Ureter (tissue), 1 donor: ENCODE measurements at regions not wholly inside any gene's neighbourhood (a gene's known extent, or its start where the extent isn't known, plus 50 kb on each side); places are given as distances from the start of the nearest gene placed in this dataset.

Source experiments
- DNase-seq: peaks from one replicate; pipeline ENCODE4 v3.0.0-alpha.2; 2020; ENCODE audit warnings: low spot score
- donor health status: DM: yes; HTN: yes; CAD: no.

DNA sequence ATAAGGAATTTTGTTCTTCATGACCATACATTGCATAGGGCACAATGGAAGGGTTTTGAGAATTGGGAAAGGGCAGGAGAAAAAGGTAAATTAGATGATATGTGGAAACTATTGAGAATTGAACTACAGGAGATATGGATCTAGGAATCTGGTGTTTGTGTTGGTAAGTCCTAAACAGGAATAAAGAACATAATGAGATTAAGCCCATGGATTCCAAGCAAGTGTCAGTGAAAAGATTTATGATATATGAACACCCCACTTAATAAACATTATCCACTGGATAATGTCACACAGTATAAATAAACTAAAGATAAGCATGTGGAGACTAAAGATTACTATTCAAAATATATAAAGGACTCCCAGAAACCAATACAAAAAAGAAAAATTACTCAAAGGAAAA lies 98.2 kb downstream of the TNFSF18 start:
- DNase-seq, result no peak

DNA sequence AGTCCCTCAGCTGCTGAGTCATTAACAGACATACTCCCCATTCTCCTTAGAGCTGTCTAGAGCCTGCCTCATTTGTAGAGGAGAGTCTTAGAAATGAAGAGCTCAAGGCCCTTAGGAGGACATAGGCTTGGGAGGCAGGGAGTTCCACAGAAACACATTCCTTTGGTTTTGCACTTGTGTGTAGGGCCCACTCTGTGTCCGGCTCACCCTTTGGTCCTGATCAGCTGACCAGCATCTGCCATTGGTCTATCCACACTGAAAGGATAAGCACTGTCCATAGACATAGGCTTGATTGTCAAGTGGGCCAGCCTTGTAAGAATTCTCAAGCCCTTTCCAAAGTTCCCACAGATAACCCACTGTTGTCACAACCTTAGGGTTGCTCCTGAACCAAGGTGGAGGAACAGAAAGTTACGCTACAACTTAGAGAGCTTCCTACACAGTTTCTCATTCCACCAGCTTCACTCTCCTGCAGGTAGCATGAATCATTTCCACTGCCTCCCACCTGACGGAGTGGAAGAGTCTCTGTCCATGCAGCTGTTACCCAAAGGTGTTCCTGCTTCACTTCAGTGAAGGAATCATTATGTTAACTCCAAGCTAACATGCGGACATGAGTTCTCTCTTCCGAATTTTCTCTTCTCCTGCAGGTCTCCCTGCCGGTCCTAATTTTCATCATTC lies 96.1 kb downstream of the TNFSF18 start:
- no peak for DNase-seq

DNA sequence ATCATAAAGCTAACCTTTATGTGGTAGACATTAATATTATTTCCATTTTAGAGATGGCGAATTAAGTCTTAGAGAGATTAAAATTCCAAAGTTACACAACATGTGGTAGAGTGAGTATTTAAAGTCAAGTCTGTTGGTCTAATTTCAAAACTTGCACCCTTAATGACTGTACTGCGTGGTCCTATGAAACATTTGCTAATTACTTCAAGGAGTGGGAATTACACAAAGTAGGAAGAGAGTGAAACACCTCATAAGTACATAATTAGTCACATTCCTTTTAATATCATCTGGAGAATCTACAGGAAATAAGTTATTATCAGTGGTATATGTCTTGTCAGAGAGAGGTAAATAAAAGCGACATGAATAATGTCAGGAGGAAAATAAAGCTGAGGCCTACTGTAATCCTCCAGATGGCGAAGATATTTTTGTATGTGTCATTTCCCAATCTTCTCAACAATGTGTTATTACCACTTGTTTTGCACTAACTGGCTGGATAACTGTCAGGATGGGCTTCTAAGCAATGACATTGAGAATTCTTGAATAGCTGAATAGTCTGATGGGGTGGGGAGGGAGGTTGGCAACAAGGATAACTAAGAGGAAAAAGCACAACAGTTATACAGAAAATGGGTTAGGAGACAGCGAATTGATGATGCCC lies 95.5 kb downstream of the TNFSF18 start:
- DNase-seq, result no peak

DNA sequence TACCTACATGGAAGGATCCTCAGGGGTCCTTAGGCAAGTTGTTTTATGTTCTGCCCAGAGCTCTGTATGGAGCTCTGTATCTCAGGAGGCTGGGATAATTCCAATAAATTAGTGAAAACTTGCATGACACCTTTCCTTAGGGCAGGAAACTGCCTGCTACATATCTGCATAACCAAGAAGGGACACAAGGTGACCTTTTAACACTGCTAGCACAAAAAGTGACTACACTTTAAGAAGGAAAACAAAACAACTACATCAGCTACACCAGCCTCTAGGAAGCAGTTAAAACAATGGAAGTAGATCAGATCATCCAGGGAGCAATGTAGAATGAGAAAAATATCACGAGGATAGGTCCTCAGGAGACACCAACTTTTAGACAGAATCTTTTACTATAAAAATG lies 93.9 kb downstream of the TNFSF18 start:
- no peak for DNase-seq

DNA sequence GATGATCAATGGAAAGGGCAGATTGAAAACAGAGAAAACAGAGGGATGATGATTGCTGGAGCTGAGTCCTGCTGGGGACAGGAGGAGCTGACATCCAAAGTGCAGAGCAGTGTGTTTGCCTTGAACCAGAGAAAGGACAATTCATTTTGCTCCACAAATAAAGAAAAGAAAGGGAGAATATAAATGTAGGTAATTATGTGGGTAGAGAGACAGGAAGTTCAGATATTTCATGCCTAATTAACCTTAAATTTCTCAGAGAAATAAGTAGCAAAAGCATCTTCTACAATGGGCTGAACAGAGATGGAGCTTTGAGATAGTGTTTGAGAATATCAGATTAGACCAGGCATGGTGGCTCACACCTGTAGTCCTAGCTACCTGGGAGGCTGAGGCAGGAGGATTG lies 93.2 kb downstream of the TNFSF18 start:
- DNase-seq, result no peak

DNA sequence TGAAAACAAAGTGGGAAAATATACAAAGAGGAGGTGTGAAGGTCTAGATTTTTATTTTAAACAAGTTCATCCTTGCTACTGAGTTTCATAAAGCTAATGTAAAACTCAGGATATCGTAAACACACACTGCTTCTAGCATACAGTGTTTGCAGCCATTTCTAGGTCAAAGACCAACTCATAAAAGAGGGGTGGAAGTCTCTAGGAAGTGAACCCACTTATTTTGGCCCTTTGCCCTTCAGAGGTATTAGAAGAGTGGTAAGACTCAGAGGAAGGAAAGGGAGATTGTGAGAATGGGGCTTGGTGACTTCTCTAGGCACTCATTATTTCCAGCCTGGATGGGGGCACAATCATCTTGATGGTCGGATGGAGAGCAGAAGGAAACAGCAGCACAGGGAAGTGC lies 91.2 kb downstream of the TNFSF18 start:
- DNase-seq, result no peak

DNA sequence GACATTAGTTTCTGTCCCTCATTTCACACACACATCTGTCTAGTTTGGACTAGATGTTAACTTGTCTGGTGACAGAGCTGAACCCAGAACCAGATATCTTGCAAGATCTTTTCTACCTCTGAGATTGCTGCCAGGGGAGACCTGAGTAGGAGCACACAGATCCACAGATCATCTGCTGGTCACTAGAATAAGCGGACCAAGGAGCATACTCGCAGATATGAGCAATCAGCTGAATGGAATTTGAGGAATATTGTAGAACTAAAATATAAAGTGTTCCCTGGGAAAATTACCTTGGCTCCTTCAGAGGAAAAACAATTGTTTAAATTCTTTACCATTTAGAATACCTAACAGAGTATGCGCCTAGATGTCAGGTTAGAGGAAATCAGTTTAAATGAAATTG lies 90.7 kb downstream of the TNFSF18 start:
- DNase-seq, result no peak

DNA sequence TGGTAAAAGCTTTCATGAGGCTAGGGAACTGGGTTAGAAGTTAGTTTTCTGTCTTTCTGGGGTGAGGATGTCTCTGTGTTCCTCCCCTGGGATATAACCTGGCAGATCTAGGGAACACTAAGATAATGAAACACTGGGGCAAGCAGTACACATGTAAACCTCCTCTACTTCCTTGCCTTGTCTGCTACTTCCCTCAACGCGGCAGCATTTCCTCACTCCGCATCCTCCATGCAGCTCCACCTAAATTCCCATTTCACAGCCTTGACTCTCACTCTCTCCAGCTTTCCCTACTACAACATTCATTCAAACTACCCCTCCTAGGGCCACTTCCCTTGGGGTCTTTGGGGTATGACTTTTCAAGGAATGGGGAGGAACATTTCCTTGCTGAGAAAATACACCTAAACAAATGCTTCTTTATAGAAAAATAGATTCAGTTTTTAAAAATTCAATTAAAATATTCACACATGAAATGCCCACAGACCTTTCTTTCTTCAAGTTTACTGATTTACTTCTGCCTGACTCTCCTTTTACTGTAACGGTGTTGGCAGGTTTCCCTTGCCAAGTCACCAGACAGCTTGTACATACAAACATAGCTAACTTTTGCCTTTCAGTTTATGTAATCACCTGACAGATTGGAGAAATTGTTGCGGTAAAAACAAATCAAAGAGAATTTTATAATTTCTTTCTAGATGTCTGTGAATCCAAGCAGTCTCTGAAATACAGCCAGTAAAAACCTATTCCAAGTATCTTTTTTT lies 90.1 kb downstream of the TNFSF18 start:
- DNase-seq, result no peak

DNA sequence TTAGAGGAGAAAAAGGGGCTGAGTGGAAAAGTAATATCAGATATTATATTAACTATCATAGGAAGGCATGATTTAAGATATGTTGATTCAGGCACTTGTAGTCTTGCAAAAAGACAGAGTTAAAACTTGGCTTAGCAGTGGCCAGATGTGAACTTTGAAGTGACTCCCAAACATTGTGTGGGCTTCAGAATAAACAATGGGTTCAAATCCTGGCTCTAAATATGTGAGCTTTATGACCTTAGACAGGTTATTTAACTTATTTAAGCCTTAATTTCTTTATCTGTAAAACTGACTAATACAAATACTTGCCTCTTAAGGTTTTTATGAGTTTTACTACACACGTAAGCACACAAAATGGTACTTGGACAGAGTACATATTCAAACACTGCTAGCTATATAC lies 85.9 kb downstream of the TNFSF18 start:
- DNase-seq, result no peak

DNA sequence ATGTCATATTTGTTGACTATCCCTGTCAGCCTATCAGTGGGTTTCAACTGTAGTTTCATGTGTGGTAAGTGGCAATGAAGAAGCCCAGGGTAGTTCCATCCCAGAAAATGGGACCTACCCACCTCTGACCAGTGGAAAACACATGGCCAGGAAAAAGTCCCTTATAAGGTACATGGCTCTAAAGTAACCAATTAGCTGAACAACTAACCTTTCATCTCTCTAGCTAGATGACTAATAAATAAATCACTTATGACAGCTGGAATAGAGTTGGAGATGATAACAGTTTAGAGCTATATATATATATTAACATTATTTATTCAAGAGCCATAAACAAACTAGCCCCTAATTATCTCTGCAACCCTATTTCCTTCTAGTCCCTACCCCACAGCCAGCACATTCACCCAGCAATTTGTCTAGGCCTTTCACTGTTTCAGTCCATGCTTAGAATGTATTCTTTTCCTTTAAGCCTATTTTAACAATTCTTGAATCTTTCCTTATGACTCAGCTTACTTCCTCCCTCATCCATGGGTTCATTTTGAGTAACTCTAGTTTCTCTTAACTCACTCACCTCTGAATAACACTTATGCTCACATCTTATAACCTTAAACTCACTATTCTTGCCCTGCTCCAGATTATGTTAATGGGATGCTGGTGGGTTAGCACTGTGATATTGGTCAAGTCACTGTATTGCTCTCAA lies 83.7 kb downstream of the TNFSF18 start:
- DNase-seq, result no peak

DNA sequence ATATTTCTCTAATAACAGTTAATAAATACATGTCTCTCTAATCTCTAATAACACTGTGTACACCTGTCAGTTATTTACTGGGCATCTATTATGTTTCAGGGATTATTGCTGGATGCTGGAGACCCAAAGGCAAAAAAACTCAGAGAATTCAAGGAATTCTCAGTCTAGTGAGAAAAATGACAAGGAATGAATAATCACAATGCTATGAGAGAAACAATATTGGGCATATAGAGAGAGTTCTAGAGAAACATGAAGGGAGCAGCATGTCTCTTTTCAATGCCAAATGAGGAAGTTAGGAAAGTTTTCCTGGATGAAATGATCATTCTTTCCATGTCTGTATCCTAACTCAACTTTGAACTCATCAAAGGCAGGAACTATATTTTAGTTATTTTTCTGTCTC lies 82.8 kb downstream of the TNFSF18 start:
- DNase-seq, result no peak

DNA sequence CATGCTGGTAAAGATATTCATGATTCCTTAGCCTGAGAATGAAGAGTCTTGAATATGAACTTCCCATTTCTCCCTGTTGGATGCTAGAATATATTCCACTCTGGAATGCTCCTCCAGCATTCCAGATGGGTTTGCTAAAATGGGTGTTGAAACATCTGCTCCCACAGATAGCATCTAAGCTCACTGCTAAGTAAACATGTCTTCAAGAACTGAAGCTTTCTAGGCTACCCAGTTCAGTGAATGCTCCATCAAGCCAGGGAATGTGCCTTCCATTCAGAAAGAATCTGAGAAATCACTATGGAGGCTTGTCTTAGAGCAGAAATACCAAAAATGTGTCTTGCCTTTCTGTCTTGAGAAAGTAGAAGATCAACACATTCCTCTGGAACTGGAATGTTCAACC lies 81.1 kb downstream of the TNFSF18 start:
- DNase-seq, result no peak

DNA sequence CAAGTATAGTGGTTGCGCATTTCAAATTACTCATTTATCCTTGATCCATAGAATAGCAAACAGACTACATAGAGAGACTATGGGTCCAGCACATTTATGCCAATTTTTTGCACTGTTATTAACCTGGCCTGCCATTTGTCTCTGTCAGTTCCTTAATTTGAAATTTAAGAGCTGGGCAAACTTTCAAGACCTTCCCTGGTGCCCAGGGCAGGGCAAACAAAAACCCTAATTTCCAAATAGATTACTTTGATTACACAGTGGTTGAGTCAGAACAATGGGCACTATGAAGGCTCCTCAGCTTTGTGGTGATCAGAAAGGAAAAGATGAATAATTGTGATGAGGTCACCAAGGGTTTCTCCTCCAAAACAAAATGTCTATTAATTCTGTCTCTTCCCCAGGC lies 80.6 kb downstream of the TNFSF18 start:
- DNase-seq, result no peak

DNA sequence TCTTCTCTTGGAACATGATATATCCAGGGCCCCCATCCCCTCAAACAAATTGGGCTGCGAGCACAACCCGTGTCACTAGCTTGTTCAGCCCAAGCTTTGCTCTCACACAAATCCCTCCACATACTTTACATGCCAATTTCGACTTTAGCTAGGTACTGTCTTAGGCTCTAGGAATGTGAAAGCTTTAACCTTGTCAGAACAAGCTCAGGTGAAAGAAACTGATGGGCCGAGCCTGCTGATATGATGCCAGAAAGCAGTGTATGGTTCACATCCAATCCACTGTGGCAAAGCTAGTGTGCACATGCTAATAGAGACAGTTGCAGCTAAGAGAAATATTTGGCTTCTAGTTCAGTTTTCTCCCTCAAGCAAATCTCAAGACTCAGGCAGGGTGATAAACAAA lies 79.5 kb downstream of the TNFSF18 start:
- no peak for DNase-seq

DNA sequence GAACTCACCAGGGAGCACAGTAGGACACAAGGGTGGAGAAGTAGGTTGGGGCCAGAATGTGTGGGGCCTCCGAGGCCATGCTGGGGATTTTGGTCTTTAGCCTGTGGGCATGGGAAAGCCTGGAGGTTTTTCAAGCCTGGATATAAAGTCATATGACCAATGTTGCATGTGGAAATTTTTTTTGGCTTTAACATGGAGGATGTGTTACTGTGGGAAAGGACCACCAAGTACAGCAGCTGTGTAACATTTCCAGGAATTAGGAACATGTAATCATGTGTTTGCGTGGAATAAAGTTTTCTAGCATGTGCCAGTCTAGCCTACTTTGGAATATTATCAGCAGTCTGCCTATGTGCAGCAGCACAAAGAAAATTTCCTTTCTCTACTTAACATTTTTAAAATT lies 78.5 kb downstream of the TNFSF18 start:
- no peak for DNase-seq

DNA sequence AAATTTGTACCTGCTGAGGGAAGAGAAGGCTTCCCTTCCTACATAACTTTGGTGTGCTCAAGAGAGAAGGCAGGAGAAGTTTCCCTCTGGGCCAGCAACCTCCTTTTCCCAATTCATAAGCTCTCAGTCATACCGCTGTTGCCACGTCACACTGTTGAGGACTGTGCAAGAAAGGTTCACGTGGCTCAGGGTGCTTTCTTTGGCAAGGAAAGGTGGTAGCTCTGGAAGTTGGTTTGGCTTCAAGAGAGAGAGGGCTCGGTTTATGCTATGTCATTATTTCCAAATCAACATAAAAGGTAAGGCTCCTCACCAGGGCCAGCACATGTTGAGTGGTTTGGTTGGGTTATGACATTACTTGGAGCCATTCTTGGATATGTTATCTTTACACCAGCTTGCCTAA lies 77.3 kb downstream of the TNFSF18 start:
- DNase-seq, result no peak

DNA sequence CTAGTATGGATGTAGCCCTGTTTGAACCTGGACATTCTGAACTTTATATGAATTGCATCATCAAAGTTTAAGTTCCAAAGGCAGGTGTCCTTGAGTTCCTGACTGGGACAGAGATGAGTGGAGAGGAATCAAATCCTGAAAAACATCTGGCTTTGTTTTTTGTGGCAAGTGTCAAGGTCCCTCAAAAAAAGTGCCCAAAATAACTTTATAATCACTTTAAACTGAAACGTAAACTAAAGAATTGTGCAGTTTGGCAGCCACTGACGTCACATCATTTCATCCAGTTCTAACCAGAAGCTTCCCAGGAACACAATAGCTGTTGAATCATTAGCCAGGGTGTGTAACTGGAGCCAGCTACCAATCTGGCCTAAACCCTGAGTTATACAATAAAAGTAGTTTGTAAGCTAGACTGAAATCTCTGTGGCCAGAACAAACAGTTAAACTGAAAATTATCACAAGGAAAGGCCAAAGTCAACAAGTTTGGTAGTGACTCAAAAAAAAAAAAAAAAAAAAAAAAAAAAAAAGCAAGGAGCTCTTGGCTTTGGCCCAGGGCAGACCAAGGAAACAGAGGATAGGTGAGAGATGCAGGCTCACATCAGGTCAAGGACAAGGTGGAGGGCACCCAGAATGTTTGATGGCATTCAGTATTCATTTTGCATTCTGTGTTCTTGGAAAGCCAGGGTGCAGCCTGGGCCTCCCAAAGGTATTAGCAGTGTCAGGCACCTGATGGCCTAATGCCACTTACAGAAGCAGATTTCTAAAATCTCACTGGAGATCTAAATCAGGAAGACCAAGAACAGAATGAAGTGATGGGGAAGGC lies 74.3 kb downstream of the TNFSF18 start:
- no peak for DNase-seq

DNA sequence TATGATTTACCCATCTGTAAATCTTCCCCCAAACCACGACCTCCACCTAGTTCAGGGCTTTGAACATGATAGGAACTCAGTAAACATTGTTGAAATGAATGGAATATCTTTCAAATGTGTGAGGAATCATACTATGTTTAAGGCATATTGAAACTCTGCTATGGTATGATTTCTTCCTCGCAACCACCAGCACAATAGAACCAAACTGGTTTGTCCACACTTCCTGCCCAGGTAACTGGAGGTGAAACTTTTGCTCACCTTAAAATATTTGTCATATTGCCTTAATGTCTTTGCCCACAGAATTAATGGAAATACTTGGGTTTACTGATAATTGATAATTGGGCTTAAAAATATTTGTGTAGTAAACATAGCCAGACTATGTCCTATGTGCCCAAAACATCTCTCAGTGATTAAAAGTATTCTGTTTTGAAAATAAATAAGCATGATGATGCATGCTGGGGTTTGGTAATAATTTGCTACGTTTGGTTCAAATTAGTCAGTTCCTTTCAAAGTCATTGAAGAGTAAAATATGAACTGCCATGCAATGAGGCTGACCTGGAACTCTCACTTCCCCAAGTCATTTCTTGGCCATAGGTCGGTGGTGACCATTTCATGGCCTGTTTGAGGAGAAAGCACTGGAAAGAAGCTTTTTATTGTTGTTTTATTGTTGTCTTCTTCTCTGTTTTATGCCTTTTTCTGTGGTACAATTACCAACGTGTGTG lies 73.3 kb downstream of the TNFSF18 start:
- no peak for DNase-seq

DNA sequence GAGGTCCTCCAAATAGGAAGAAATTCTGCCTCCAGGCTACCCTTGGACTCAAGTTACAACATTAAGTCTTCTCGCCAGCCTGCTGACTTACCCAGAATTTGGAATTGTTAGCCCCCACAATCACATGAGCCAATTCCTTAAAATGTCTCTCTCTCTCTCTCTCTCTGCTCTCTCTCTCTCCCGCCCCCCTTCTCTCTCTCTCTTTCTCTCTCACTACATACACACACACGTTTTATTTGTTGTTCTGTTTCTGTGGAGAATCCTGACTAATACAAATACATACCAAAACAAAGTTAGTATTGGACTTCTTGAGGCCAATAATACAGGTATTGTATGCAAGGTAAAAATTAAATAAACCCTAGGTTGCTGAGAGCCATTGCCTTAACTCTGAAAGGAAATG lies 72.1 kb downstream of the TNFSF18 start:
- no peak for DNase-seq

DNA sequence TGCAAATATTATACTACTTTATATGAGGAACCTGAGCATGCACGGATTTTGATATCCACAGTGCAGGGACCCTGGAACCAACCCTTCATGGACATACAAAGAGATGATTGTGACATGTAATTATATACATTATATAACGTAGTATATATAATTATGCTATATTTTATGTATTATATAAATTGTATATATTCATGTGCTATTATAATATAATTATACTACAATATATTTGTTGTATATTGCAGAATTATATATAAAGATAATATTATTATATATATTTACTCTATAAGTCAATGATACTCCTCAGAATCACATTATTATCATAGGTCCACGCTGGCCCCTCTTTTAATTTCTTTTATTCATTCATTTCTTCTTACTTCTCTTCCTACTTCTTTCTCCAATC lies 70.9 kb downstream of the TNFSF18 start:
- DNase-seq, result no peak

DNA sequence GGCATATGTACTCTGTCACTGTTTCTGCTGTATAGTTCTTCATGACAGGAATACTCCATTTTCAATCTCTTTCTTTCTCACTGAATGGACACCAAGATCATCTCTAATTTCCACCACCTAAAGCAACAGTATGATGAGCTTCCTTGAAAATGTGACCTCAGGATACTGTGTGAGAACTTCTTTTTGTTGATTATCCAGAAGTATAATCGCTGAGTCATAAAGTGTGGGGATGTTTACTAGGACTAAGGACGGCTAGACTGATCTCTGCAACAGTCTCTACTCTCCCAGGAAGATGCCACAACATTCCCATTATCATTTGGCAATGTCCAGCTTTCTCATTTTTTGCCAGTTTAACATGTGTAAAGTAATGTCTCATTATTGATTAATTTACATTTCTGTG lies 70.3 kb downstream of the TNFSF18 start:
- no peak for DNase-seq
